ENCODE measurements at regions not wholly inside any gene's neighbourhood (a gene's known extent, or its start where the extent isn't known, plus 50 kb on each side); places are given as distances from the start of the nearest gene placed in this dataset.
A peak's percentile ranks its signal among the peaks of the same experiment; 100 is the strongest.

GRCh38 chr1:199449681-199450080 lies 577.8 kb upstream of the NR5A2 start:
- Histone ChIP-seq H3K79me2 (ENCODE audit: insufficient read depth, low read length) (no peaks in the 10 kb centered on the region), H3K9ac (ENCODE audit: low read depth, low read length) (no peak overlapping the region), H3K4me1 (ENCODE audit: insufficient read depth, low read length) (no peaks in the 10 kb centered on the region), H3K9me3 (ENCODE audit: insufficient read depth, low read length, severe bottlenecking) (no peaks in the 10 kb centered on the region), H3K36me3 (ENCODE audit: insufficient read depth, low read length) (no peaks in the 10 kb centered on the region), H3K27me3 (ENCODE audit: insufficient read depth, low read length, poor library complexity) (no peaks in the 10 kb centered on the region), H3K4me3 (ENCODE audit: low read depth in 1 of 2, low read length in 2 of 2) (no peak overlapping the region), H3K4me2 (ENCODE audit: insufficient read depth, low read length) (no peak overlapping the region), H4K20me1 (ENCODE audit: insufficient read depth, low read length) (no peaks in the 10 kb centered on the region), H3K27ac (ENCODE audit: low read length) (no peak overlapping the region), H2AFZ (ENCODE audit: low read depth, low read length) (no peak overlapping the region)
- DNase-seq (no peak), ATAC-seq (ENCODE audit: insufficient read depth, low read depth) (no peak)
- TF ChIP-seq CTCF (IDR thresholded peaks at IDR 0.05; ENCODE audit: borderline replicate concordance, extremely low read depth, low read length, poor library complexity, severe bottlenecking) (no peak), EZH2 (IDR thresholded peaks at IDR 0.05; ENCODE audit: borderline replicate concordance, low read depth, low read length, severe bottlenecking) (no peak)

- DNase-seq (no peak), ATAC-seq (ENCODE audit: insufficient read depth, low read depth) (no peak)
- no peak overlapping the region for H3K4me3 ChIP-seq (ENCODE audit: low read depth in 1 of 2, low read length in 2 of 2)
- no peaks in the 10 kb centered on the region for H3K36me3 ChIP-seq (ENCODE audit: insufficient read depth, low read length)
- H3K79me2 ChIP-seq (ENCODE audit: insufficient read depth, low read length), result no peaks in the 10 kb centered on the region
- H3K9me3 ChIP-seq (ENCODE audit: insufficient read depth, low read length, severe bottlenecking), result no peaks in the 10 kb centered on the region
- TF ChIP-seq EZH2 (IDR thresholded peaks at IDR 0.05; ENCODE audit: borderline replicate concordance, low read depth, low read length, severe bottlenecking) (no peak), CTCF (IDR thresholded peaks at IDR 0.05; ENCODE audit: borderline replicate concordance, extremely low read depth, low read length, poor library complexity, severe bottlenecking) (no peak)
- H3K27me3 ChIP-seq (ENCODE audit: insufficient read depth, low read length, poor library complexity), result no peaks in the 10 kb centered on the region
- H3K27ac ChIP-seq (ENCODE audit: low read length), result no peak overlapping the region
- H3K9ac ChIP-seq (ENCODE audit: low read depth, low read length), result no peak overlapping the region
- H3K4me2 ChIP-seq (ENCODE audit: insufficient read depth, low read length), result no peak overlapping the region
- no peaks in the 10 kb centered on the region for H3K4me1 ChIP-seq (ENCODE audit: insufficient read depth, low read length)
- H2AFZ ChIP-seq (ENCODE audit: low read depth, low read length), result no peak overlapping the region
- no peaks in the 10 kb centered on the region for H4K20me1 ChIP-seq (ENCODE audit: insufficient read depth, low read length)
These were observed 574.9 kb upstream of the NR5A2 start for GRCh38 chr1:199452627-199453026.

- Histone ChIP-seq H3K27ac (ENCODE audit: low read length) (no peak overlapping the region), H3K9ac (ENCODE audit: low read depth, low read length) (no peak overlapping the region), H3K4me3 (ENCODE audit: low read depth in 1 of 2, low read length in 2 of 2) (no peak overlapping the region), H3K36me3 (ENCODE audit: insufficient read depth, low read length) (no peaks in the 10 kb centered on the region), H4K20me1 (ENCODE audit: insufficient read depth, low read length) (no peaks in the 10 kb centered on the region), H3K79me2 (ENCODE audit: insufficient read depth, low read length) (no peaks in the 10 kb centered on the region), H2AFZ (ENCODE audit: low read depth, low read length) (no peak overlapping the region), H3K4me2 (ENCODE audit: insufficient read depth, low read length) (no peak overlapping the region), H3K27me3 (ENCODE audit: insufficient read depth, low read length, poor library complexity) (no peaks in the 10 kb centered on the region), H3K9me3 (ENCODE audit: insufficient read depth, low read length, severe bottlenecking) (no peaks in the 10 kb centered on the region), H3K4me1 (ENCODE audit: insufficient read depth, low read length) (no peaks in the 10 kb centered on the region)
- TF ChIP-seq EZH2 (IDR thresholded peaks at IDR 0.05; ENCODE audit: borderline replicate concordance, low read depth, low read length, severe bottlenecking) (no peak), CTCF (IDR thresholded peaks at IDR 0.05; ENCODE audit: borderline replicate concordance, extremely low read depth, low read length, poor library complexity, severe bottlenecking) (no peak)
- ATAC-seq (ENCODE audit: insufficient read depth, low read depth) (no peak), DNase-seq (no peak)
These were observed 573.8 kb upstream of the NR5A2 start for GRCh38 chr1:199453723-199454122.

- peaks cover 3% of the 10 kb centered on the region; the same call in 1 of the 2 replicates for H3K79me2 ChIP-seq (ENCODE audit: insufficient read depth, low read length)
- ATAC-seq (ENCODE audit: insufficient read depth, low read depth), result peak; percentile 72
These were observed 566.6 kb upstream of the NR5A2 start for GRCh38 chr1:199460933-199461332.

More at GRCh38 chr1:199460933-199461332, 566.6 kb upstream of the NR5A2 start:
- Histone ChIP-seq H3K4me1 (ENCODE audit: insufficient read depth, low read length) (peaks cover 7% of the 10 kb centered on the region), H4K20me1 (ENCODE audit: insufficient read depth, low read length) (no peaks in the 10 kb centered on the region), H3K9ac (ENCODE audit: low read depth, low read length) (no peak overlapping the region), H3K9me3 (ENCODE audit: insufficient read depth, low read length, severe bottlenecking) (peaks cover 13% of the 10 kb centered on the region), H3K4me3 (ENCODE audit: low read depth in 1 of 2, low read length in 2 of 2) (no peak overlapping the region), H3K27ac (ENCODE audit: low read length) (peak overlapping the region; percentile 38), H3K27me3 (ENCODE audit: insufficient read depth, low read length, poor library complexity) (no peaks in the 10 kb centered on the region), H2AFZ (ENCODE audit: low read depth, low read length) (peak overlapping the region; percentile 70), H3K4me2 (ENCODE audit: insufficient read depth, low read length) (no peak overlapping the region), H3K36me3 (ENCODE audit: insufficient read depth, low read length) (no peaks in the 10 kb centered on the region)
- DNase-seq, result peak; percentile 17
- peak; percentile 11 for TF ChIP-seq CTCF (IDR thresholded peaks at IDR 0.05; ENCODE audit: borderline replicate concordance, extremely low read depth, low read length, poor library complexity, severe bottlenecking)
- TF ChIP-seq EZH2 (IDR thresholded peaks at IDR 0.05; ENCODE audit: borderline replicate concordance, low read depth, low read length, severe bottlenecking), result no peak

Measured in DND-41 (cell line).